ENCODE measurements at regions not wholly inside any gene's neighbourhood (a gene's known extent, or its start where the extent isn't known, plus 50 kb on each side); places are given as distances from the start of the nearest gene placed in this dataset.

DNA sequence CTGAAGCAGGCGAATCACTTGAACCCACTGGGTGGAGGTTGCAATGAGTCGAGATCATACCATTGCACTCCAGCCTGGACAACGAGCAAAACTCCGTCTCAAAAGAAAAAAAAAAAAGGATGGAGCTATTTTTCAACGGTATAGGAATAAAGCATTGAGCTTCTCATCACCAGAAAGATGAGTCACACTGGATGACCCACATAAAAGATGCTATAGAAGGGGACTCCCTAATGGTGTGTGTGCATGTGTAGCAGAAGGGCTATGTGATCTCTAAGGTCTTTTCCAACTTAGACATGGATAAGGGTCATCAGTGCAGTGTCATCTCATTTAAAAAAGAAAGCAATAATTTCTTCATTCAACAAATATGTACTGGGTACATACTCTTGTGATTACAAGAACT is 476.0 kb downstream of the MFSD1 start:
- Histone ChIP-seq H3K4me1 (ENCODE audit: control insufficient read depth, extremely low read depth, insufficient read depth, low read length) (no peaks in the 10 kb centered on the region), H3K4me2 (ENCODE audit: extremely low read depth, insufficient read depth, low read length) (no peak overlapping the region), H3K27ac (ENCODE audit: insufficient read depth, low read length) (no peak overlapping the region), H3K27me3 (ENCODE audit: control insufficient read depth, insufficient read depth, low read length) (no peaks in the 10 kb centered on the region), H2AFZ (ENCODE audit: low read length) (no peak overlapping the region), H3K36me3 (ENCODE audit: control insufficient read depth, insufficient read depth, low read length) (no peaks in the 10 kb centered on the region), H4K20me1 (ENCODE audit: control insufficient read depth, extremely low read depth, insufficient read depth, low read length) (no peaks in the 10 kb centered on the region), H3K4me3 (replicated peaks in 1 of 4; ENCODE audit: control extremely low read depth in 1 of 4, insufficient read depth in 1 of 4, low read depth in 3 of 4, low read length in 4 of 4) (no peak overlapping the region), H3K9me3 (ENCODE audit: control insufficient read depth, insufficient read depth, low read depth, low read length) (no peaks in the 10 kb centered on the region), H3K9ac (ENCODE audit: insufficient read depth, low read length) (no peak overlapping the region), H3K79me2 (ENCODE audit: control insufficient read depth, insufficient read depth, low read length) (no peaks in the 10 kb centered on the region)
- DNase-seq (ENCODE audit: low read depth in 2 of 2): peak in 1 of 2 donors; percentile 6
- TF ChIP-seq EZH2 (IDR thresholded peaks at IDR 0.05; ENCODE audit: low read length, missing control alignments): no peak
- TF ChIP-seq, protein P1, sequence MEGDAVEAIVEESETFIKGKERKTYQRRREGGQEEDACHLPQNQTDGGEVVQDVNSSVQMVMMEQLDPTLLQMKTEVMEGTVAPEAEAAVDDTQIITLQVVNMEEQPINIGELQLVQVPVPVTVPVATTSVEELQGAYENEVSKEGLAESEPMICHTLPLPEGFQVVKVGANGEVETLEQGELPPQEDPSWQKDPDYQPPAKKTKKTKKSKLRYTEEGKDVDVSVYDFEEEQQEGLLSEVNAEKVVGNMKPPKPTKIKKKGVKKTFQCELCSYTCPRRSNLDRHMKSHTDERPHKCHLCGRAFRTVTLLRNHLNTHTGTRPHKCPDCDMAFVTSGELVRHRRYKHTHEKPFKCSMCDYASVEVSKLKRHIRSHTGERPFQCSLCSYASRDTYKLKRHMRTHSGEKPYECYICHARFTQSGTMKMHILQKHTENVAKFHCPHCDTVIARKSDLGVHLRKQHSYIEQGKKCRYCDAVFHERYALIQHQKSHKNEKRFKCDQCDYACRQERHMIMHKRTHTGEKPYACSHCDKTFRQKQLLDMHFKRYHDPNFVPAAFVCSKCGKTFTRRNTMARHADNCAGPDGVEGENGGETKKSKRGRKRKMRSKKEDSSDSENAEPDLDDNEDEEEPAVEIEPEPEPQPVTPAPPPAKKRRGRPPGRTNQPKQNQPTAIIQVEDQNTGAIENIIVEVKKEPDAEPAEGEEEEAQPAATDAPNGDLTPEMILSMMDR (conservative IDR thresholded peaks at IDR 0.05 in 1 of 2, IDR thresholded peaks at IDR 0.05 in 1 of 2; ENCODE audit: low read depth in 1 of 2, low read length in 2 of 2): no peak

DNA sequence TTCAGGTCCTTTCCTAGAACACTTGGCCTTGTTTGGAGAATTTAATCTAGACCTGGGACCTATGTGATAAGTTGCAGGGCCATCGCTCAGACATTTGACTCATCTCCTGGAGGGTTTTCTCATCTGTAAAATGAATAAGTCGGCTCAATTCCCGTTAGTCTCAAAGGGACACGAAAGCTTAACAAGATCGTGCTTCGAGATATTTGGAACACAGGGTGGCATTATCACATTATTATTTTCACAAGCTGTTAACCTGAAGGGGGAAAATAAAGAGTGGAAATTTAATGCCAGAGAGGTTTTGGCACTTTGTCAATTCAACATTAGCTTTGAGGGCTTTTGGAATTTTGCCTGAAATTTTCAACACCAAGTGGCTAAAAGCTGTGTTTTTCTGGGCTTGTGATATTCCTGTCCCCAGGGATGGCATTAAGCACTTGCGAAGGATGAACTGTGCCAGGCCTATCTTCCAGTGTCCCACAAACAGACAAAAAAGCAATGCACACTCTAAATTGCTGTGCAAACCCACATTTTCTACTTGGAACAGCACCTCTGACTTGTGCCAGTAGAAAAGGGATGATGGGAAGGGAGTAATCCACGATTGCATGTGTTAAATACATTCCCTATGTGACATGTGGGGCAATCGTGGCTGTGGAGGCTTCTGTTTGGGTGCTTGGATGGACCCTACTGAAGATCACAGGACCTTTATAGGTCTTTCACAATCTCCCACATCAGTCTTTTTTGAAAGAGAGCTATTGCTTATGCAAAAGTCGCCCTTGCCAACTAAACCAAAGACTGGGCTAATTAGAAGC is 478.7 kb downstream of the MFSD1 start:
- Histone ChIP-seq H3K27ac (ENCODE audit: insufficient read depth, low read length) (no peak overlapping the region), H3K4me1 (ENCODE audit: control insufficient read depth, extremely low read depth, insufficient read depth, low read length) (no peaks in the 10 kb centered on the region), H3K9ac (ENCODE audit: insufficient read depth, low read length) (no peak overlapping the region), H3K79me2 (ENCODE audit: control insufficient read depth, insufficient read depth, low read length) (no peaks in the 10 kb centered on the region), H3K36me3 (ENCODE audit: control insufficient read depth, insufficient read depth, low read length) (no peaks in the 10 kb centered on the region), H4K20me1 (ENCODE audit: control insufficient read depth, extremely low read depth, insufficient read depth, low read length) (no peaks in the 10 kb centered on the region), H3K27me3 (ENCODE audit: control insufficient read depth, insufficient read depth, low read length) (no peaks in the 10 kb centered on the region), H2AFZ (ENCODE audit: low read length) (no peak overlapping the region), H3K9me3 (ENCODE audit: control insufficient read depth, insufficient read depth, low read depth, low read length) (no peaks in the 10 kb centered on the region), H3K4me2 (ENCODE audit: extremely low read depth, insufficient read depth, low read length) (no peak overlapping the region), H3K4me3 (replicated peaks in 1 of 4; ENCODE audit: control extremely low read depth in 1 of 4, insufficient read depth in 1 of 4, low read depth in 3 of 4, low read length in 4 of 4) (no peak overlapping the region)
- TF ChIP-seq, protein P1 (conservative IDR thresholded peaks at IDR 0.05 in 1 of 2, IDR thresholded peaks at IDR 0.05 in 1 of 2; ENCODE audit: low read depth in 1 of 2, low read length in 2 of 2): no peak
- DNase-seq (ENCODE audit: low read depth in 2 of 2): no peak

DNA sequence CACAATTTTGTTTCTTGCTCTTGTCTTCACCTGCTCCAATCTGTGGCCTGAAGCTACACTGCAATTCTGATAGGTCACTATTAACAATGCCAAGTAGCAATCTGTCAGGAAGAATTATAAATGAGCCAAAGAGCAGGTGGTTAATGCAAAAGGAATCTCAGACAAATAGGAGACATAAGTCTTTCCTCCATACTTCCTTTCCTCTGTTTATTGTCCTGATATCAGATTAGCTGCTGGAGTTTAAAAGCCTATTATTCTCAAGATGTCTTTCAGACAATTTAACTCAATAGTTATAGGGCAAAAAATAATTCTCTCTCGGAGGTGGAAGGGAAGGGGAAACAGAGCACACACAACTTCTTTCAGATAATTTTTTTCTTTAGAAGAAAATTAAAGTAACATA is 491.6 kb downstream of the MFSD1 start:
- Histone ChIP-seq H4K20me1 (ENCODE audit: control insufficient read depth, extremely low read depth, insufficient read depth, low read length) (no peaks in the 10 kb centered on the region), H3K36me3 (ENCODE audit: control insufficient read depth, insufficient read depth, low read length) (no peaks in the 10 kb centered on the region), H3K4me2 (ENCODE audit: extremely low read depth, insufficient read depth, low read length) (no peak overlapping the region), H3K4me1 (ENCODE audit: control insufficient read depth, extremely low read depth, insufficient read depth, low read length) (no peaks in the 10 kb centered on the region), H3K9ac (ENCODE audit: insufficient read depth, low read length) (no peak overlapping the region), H3K9me3 (ENCODE audit: control insufficient read depth, insufficient read depth, low read depth, low read length) (no peaks in the 10 kb centered on the region), H3K4me3 (replicated peaks in 1 of 4; ENCODE audit: control extremely low read depth in 1 of 4, insufficient read depth in 1 of 4, low read depth in 3 of 4, low read length in 4 of 4) (no peak overlapping the region), H3K27me3 (ENCODE audit: control insufficient read depth, insufficient read depth, low read length) (no peaks in the 10 kb centered on the region), H3K27ac (ENCODE audit: insufficient read depth, low read length) (no peak overlapping the region), H3K79me2 (ENCODE audit: control insufficient read depth, insufficient read depth, low read length) (no peaks in the 10 kb centered on the region), H2AFZ (ENCODE audit: low read length) (no peak overlapping the region)
- TF ChIP-seq EZH2 (IDR thresholded peaks at IDR 0.05; ENCODE audit: low read length, missing control alignments): no peak
- TF ChIP-seq, protein P1 (conservative IDR thresholded peaks at IDR 0.05 in 1 of 2, IDR thresholded peaks at IDR 0.05 in 1 of 2; ENCODE audit: low read depth in 1 of 2, low read length in 2 of 2): no peak
- no peak for DNase-seq (ENCODE audit: low read depth in 2 of 2)
